Esophagus squamous epithelium (tissue), 4 donors: ENCODE measurements at regions not wholly inside any gene's neighbourhood (a gene's known extent, or its start where the extent isn't known, plus 50 kb on each side); places are given as distances from the start of the nearest gene placed in this dataset.
"Not testable (repeated sequence)": the region's sequence is repeated elsewhere in the genome, so short reads cannot be mapped to it uniquely, and the experiment has no call there.

Experiments used
- POLR2A ChIP-seq, 4 donors: fragments of 450-650 bp; IDR thresholded peaks; one replicate each; pipeline ENCODE4 v1.6.1; 2017; ENCODE audit warnings: antibody characterized with exemption in 4 of 4, mild to moderate bottlenecking in 4 of 4, moderate library complexity in 3 of 4
- TF ChIP-seq, protein P1 (sequence below), 6 experiments: fragments of 450-650 bp in 4 of 6; fragments of 200-600 bp in 2 of 6; sonication (generic) in 2 of 6; IDR thresholded peaks; one replicate each; pipeline ENCODE4 v1.5.1; 2016 to 2019; ENCODE audit warnings: antibody characterized with exemption in 6 of 6, mild to moderate bottlenecking in 4 of 6, moderate library complexity in 4 of 6

- TF ChIP-seq, protein P1, sequence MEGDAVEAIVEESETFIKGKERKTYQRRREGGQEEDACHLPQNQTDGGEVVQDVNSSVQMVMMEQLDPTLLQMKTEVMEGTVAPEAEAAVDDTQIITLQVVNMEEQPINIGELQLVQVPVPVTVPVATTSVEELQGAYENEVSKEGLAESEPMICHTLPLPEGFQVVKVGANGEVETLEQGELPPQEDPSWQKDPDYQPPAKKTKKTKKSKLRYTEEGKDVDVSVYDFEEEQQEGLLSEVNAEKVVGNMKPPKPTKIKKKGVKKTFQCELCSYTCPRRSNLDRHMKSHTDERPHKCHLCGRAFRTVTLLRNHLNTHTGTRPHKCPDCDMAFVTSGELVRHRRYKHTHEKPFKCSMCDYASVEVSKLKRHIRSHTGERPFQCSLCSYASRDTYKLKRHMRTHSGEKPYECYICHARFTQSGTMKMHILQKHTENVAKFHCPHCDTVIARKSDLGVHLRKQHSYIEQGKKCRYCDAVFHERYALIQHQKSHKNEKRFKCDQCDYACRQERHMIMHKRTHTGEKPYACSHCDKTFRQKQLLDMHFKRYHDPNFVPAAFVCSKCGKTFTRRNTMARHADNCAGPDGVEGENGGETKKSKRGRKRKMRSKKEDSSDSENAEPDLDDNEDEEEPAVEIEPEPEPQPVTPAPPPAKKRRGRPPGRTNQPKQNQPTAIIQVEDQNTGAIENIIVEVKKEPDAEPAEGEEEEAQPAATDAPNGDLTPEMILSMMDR (IDR thresholded peaks at IDR 0.05) = not testable (repeated sequence)
- not testable (repeated sequence) for TF ChIP-seq POLR2A (IDR thresholded peaks at IDR 0.05)
Observed at GRCh38 chr6:167215429-167216250, 57.9 kb upstream of the GPR31 start.
